HG03095 (cell line): ENCODE measurements at regions not wholly inside any gene's neighbourhood (a gene's known extent, or its start where the extent isn't known, plus 50 kb on each side); places are given as distances from the start of the nearest gene placed in this dataset.

ENCODE experiments used
- ATAC-seq: cut with Tn5 transposase; IDR thresholded peaks from one replicate; pipeline ENCODE4 v1.9.1; 2021; ENCODE audit warnings: moderate library complexity; ENCODE audit not compliant: unreplicated experiment

- ATAC-seq = no peak
Measured at GRCh38 chr18:75812761-75813160, 385.3 kb upstream of the SMIM21 start.

- ATAC-seq = no peak
Measured at GRCh38 chr18:75810961-75811551, 383.6 kb upstream of the SMIM21 start.

- no peak for ATAC-seq
Measured at GRCh38 chr18:75810516-75810915, 383.0 kb upstream of the SMIM21 start.

- no peak for ATAC-seq
Measured at GRCh38 chr18:75809926-75810255, 382.4 kb upstream of the SMIM21 start.

- ATAC-seq = no peak
Measured at GRCh38 chr18:75809151-75809925, 381.8 kb upstream of the SMIM21 start.

- no peak for ATAC-seq
Measured at GRCh38 chr18:75805265-75805664, 377.8 kb upstream of the SMIM21 start.

- ATAC-seq = no peak
Measured at GRCh38 chr18:75802681-75803080, 375.2 kb upstream of the SMIM21 start.

GRCh38 chr18:75801178-75801577, 373.7 kb upstream of the SMIM21 start:
- no peak for ATAC-seq

- no peak for ATAC-seq
Measured at GRCh38 chr18:75800331-75800648, 372.8 kb upstream of the SMIM21 start.

GRCh38 chr18:75799449-75800330, 372.2 kb upstream of the SMIM21 start:
- ATAC-seq = no peak

GRCh38 chr18:75797046-75797445, 369.5 kb upstream of the SMIM21 start:
- ATAC-seq = no peak

GRCh38 chr18:75790796-75791195, 363.3 kb upstream of the SMIM21 start:
- ATAC-seq = no peak

- no peak for ATAC-seq
Measured at GRCh38 chr18:75790111-75790510, 362.6 kb upstream of the SMIM21 start.

GRCh38 chr18:75785834-75786233, 358.3 kb upstream of the SMIM21 start:
- no peak for ATAC-seq

- no peak for ATAC-seq
Measured at GRCh38 chr18:75785206-75785605, 357.7 kb upstream of the SMIM21 start.

GRCh38 chr18:75784390-75784789, 356.9 kb upstream of the SMIM21 start:
- ATAC-seq = no peak

GRCh38 chr18:75783566-75784281, 356.2 kb upstream of the SMIM21 start:
- ATAC-seq = no peak

GRCh38 chr18:75782826-75783225, 355.3 kb upstream of the SMIM21 start:
- no peak for ATAC-seq

GRCh38 chr18:75782204-75782603, 354.7 kb upstream of the SMIM21 start:
- ATAC-seq = no peak

GRCh38 chr18:75779910-75780309, 352.4 kb upstream of the SMIM21 start:
- no peak for ATAC-seq

GRCh38 chr18:75779450-75779849, 351.9 kb upstream of the SMIM21 start:
- ATAC-seq = no peak
